BLaER1 (cell line): ENCODE measurements at regions not wholly inside any gene's neighbourhood (a gene's known extent, or its start where the extent isn't known, plus 50 kb on each side); places are given as distances from the start of the nearest gene placed in this dataset.

ENCODE experiments used
- H3K27ac ChIP-seq: shearing (Covaris generic); formaldehyde crosslinking; 2 replicates; pipeline ENCODE4 v1.8.1; 2022
- H3K27me3 ChIP-seq: shearing (Covaris generic); formaldehyde crosslinking; 2 replicates; pipeline ENCODE4 v1.8.1; 2022
- H3K36me3 ChIP-seq: shearing (Covaris generic); formaldehyde crosslinking; 2 replicates; pipeline ENCODE4 v1.8.1; 2022
- H3K4me1 ChIP-seq: shearing (Covaris generic); formaldehyde crosslinking; 2 replicates; pipeline ENCODE4 v1.8.1; 2022
- H3K4me2 ChIP-seq: shearing (Covaris generic); formaldehyde crosslinking; 2 replicates; pipeline ENCODE4 v1.8.1; 2022
- H3K4me3 ChIP-seq: shearing (Covaris generic); formaldehyde crosslinking; 2 replicates; pipeline ENCODE4 v1.8.1; 2022
- H3K9ac ChIP-seq: shearing (Covaris generic); formaldehyde crosslinking; 2 replicates; pipeline ENCODE4 v1.8.1; 2022
- H3K9me3 ChIP-seq: shearing (Covaris generic); formaldehyde crosslinking; 2 replicates; pipeline ENCODE4 v1.8.1; 2022
- H4K20me1 ChIP-seq: shearing (Covaris generic); formaldehyde crosslinking; 2 replicates; pipeline ENCODE4 v1.8.1; 2022
- Cebpa-rat ChIP-seq: shearing (Covaris generic); IDR thresholded peaks from 2 replicates; pipeline ENCODE4 v1.8.1; 2022

DNA sequence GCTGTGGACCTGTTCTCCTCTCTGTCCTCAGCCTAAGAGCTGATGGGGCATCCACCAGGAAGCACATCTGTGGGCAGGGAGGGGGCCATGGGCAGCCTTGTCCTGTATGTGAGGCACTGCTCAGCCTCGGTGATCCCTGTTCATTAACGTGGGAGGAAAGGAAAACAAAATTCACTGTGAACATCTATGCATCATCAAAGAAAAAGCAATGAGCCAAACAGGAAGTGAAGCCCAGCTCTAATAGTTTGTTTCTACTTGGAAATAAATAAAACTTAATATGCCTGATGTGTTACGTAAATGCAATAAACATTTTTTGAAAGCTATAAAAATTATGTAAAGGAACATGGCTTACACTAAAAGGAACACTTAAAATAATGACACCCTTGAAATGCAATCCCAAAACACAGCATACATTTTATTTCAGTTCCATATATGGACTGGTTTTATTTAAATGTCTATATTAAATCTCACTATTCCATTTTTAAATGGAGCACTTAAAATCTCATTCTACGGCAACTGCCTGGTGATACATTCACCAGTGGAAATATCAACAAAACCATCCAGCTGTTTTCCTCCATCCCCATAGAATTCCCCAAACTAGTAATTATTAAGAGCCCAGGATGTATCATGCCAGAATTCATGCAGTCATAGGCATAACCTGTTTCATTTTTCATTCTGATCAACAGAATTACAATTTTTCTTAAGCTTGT, 78.3 kb downstream of the ZNF280B start:
- H3K27me3 ChIP-seq = no peaks in the 10 kb centered on the region
- no peak overlapping the region for H3K9ac ChIP-seq
- no peaks in the 10 kb centered on the region for H4K20me1 ChIP-seq
- H3K9me3 ChIP-seq = peaks cover 18% of the 10 kb centered on the region
- H3K27ac ChIP-seq = no peak overlapping the region
- peaks cover 56% of the 10 kb centered on the region for H3K4me1 ChIP-seq
- no peak for TF ChIP-seq Cebpa-rat
- H3K4me3 ChIP-seq = no peak overlapping the region
- H3K36me3 ChIP-seq = no peaks in the 10 kb centered on the region
- no peak overlapping the region; the same call in 1 of the 2 replicates for H3K4me2 ChIP-seq

DNA sequence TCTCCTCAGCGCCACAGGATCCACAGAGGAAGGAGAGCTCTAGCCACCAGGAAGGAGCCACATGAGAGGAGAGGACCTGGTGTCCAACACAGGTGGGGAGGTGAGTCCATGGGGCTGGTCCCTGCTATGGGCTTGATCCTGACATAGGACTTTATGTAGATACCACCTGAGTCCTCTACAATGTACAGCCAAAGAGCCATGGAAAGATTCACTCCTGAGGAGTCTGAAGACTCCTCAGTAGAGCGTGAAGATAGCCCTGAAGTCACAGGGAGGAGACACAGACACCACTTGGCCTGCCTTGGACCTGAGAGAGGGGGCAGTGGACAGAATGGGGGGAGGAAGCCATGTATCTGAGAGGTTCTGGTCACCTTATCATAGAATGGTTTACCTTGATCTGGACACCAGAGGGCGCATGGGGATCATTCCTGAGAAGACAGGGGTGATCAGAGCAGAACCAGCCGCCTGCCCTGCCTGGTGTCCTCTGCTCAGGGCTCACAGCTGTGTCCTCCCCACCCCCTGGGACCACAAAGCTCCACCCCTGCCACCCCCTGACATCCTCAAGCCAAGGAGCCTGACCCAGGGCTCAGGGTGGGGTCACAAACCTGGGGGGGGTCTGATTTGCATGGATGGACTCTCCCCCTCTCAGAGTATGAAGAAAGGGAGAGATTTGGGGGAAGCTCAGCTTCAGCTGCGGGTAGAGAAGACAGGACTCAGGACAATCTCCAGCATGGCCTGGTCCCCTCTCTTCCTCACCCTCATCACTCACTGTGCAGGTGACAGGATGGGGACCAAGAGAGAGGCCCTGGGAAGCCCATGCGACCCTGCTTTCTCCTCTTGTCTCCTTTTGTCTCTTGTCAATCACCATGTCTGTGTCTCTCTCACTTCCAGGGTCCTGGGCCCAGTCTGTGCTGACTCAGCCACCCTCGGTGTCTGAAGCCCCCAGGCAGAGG, 77.0 kb downstream of the ZNF280B start:
- Histone ChIP-seq H3K9me3 (peaks cover 27% of the 10 kb centered on the region), H3K27me3 (no peaks in the 10 kb centered on the region), H3K4me2 (peak overlapping the region; percentile 52)

DNA sequence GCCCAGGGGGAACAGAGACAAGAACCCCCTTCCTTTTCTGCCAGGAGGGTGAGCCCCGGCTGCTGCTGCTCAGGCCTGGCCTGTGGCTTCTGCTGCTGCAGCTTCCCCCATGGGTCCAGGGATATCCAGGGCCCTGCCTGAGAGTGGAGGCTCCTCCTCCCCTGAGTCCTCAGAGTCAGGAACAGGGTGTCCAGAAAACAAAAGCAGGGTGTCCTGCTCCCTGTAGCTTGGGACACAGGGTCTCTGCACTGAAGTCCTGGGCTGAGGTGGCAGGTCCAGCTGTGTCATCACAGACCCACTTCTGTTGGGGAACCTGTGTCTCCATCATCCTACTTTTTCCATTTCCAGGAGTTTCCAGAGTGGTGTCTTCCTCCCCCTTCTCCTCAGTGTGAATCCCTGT, 76.1 kb downstream of the ZNF280B start:
- Histone ChIP-seq H4K20me1 (no peaks in the 10 kb centered on the region), H3K9me3 (peaks cover 28% of the 10 kb centered on the region), H3K9ac (no peak overlapping the region), H3K27me3 (no peaks in the 10 kb centered on the region), H3K36me3 (no peaks in the 10 kb centered on the region), H3K4me1 (peaks cover 35% of the 10 kb centered on the region), H3K27ac (0 out of 2 replicates have a peak overlapping the region, but pooled peaks have one; percentile 30), H3K4me3 (no peak overlapping the region), H3K4me2 (peak overlapping the region; percentile 52)
- no peak for TF ChIP-seq Cebpa-rat

More for the DNA sequence above, 77.0 kb downstream of the ZNF280B start:
- peak overlapping the region; percentile 49 for H3K27ac ChIP-seq
- no peak for TF ChIP-seq Cebpa-rat
- H3K4me1 ChIP-seq = peaks cover 44% of the 10 kb centered on the region
- no peak overlapping the region for H3K4me3 ChIP-seq
- H3K9ac ChIP-seq = no peak overlapping the region
- no peaks in the 10 kb centered on the region for H3K36me3 ChIP-seq
- no peaks in the 10 kb centered on the region for H4K20me1 ChIP-seq

DNA sequence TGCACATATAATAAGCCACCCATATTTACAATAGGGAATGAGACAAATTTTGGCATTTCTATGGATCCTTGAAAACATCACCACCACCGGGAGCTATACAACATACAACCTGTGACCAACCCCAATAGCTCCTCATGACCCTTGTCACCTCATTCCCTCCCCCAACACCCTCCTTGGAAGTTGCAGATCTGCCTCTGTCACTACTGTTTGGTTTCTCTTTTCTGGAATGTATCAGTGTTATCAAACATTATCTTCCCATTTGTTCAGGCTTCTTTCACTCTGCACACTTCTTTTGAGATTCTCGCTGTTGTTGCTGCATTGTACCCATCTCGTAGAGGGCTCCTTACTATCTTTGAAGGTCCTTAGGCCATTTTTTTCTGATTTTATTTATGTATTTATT, 75.6 kb downstream of the ZNF280B start:
- Histone ChIP-seq H3K27me3 (no peaks in the 10 kb centered on the region), H3K27ac (no peak overlapping the region), H3K4me2 (no peak overlapping the region), H3K4me1 (peaks cover 33% of the 10 kb centered on the region), H3K4me3 (no peak overlapping the region), H3K9me3 (peaks cover 28% of the 10 kb centered on the region), H3K9ac (no peak overlapping the region), H4K20me1 (no peaks in the 10 kb centered on the region), H3K36me3 (no peaks in the 10 kb centered on the region)
- TF ChIP-seq Cebpa-rat = no peak

DNA sequence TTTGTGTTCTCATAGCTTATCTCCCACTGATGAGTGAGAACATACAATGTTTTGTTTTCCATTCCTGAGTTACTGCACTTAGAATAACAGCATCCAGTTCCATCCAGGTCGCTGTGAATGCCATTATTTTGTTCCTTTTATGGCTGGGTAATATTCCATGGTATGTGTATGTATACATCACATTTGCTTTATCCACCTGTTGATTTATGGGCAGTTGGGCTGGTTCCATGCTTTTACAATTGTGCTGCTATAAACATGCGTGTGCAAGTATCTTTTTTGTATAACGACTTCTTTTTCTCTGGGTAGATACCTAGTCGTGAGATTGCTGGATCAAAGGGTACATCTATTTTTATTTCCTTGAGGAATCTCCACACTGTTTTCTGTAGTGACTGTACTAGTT, 74.8 kb downstream of the ZNF280B start:
- Histone ChIP-seq H3K9ac (no peak overlapping the region), H3K4me1 (peaks cover 33% of the 10 kb centered on the region), H4K20me1 (no peaks in the 10 kb centered on the region), H3K4me2 (no peak overlapping the region), H3K27me3 (no peaks in the 10 kb centered on the region), H3K36me3 (no peaks in the 10 kb centered on the region), H3K27ac (no peak overlapping the region), H3K9me3 (peaks cover 28% of the 10 kb centered on the region), H3K4me3 (no peak overlapping the region)
- TF ChIP-seq Cebpa-rat = no peak
